NCI-H2081 (cell line): ENCODE measurements at regions not wholly inside any gene's neighbourhood (a gene's known extent, or its start where the extent isn't known, plus 50 kb on each side); places are given as distances from the start of the nearest gene placed in this dataset.
"Not testable (repeated sequence)": the region's sequence is repeated elsewhere in the genome, so short reads cannot be mapped to it uniquely, and the experiment has no call there.

Experiments
- DNase-seq, 2 experiments: peaks; one replicate each; lab custom pipeline; 2025; lab: John Stamatoyannopoulos, UW

DNA sequence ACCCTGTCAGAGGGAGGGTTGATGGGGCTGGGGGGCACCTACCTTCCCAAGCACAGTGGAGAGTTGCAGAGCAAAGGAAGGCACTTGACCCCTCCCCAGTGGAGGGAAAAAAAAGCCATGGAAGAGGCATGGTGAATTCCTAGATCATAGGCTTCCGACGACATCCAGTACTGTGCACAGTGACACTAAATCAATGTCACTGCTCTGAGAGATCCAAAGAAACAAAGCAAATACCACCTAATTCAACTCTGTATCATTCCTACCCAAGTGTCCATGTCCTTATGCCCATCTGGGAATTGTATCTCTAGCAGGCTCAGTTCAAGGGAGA, 344.2 kb upstream of the NCAM1 start:
- no peak for DNase-seq

DNA sequence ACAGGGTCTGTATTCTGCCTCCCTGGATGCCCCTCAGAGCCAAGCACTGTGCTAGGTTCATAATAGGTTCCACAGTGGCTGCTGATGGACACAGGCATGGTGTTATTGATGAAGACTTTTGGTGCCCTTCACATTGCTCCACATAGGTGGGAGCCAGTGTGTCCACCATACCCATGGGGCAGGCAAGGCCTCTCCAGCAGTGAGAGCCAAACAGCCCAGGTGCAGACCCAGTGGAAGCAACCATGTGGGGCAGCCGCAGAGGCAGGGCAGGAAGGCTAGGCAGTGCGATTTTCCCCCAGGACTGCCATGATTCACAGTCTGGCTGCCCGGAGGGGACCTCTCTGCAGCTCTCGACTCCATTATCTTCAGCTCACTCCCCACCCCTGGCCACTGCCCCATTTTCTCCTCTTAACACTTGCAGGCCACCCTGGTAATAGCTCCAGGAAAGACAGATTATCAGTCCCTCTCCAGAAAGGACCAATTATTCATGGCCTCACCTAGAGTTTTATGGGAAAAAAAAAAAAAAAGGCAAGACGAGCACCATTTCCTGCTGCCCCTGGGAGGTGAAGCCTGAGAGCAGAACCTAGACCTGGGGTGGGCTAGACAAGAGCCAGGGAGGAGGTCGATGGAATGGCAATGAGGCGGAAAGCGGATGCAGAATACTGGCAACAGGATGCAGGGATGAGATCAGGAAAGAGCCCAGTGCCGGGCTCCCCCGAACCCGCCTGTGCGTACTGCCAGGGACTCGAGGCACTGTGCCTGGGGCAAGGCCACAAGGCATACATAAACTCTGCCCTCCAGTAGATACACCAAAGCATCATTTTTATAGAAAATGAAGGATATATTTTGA, 343.0 kb upstream of the NCAM1 start:
- DNase-seq, result no peak

DNA sequence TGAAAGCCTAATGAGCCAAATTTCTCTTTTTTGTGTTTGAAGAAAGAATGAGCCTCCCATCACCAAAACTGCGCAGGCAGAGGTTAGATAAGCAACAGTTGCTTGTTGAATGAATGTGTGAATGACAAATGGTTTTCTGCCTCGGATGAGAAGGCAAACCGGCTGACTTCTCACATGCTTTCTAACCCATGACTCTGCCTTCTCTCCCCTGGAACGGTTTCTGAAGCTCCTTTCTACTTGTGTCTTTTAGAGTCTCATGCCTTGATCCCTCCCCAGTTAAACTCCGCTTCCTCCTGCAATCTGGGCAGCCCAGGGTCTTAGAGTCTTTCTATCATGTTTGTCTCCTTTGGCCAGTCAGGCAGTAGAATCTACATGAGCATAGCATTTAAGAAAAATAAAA, 342.1 kb upstream of the NCAM1 start:
- DNase-seq, result no peak

DNA sequence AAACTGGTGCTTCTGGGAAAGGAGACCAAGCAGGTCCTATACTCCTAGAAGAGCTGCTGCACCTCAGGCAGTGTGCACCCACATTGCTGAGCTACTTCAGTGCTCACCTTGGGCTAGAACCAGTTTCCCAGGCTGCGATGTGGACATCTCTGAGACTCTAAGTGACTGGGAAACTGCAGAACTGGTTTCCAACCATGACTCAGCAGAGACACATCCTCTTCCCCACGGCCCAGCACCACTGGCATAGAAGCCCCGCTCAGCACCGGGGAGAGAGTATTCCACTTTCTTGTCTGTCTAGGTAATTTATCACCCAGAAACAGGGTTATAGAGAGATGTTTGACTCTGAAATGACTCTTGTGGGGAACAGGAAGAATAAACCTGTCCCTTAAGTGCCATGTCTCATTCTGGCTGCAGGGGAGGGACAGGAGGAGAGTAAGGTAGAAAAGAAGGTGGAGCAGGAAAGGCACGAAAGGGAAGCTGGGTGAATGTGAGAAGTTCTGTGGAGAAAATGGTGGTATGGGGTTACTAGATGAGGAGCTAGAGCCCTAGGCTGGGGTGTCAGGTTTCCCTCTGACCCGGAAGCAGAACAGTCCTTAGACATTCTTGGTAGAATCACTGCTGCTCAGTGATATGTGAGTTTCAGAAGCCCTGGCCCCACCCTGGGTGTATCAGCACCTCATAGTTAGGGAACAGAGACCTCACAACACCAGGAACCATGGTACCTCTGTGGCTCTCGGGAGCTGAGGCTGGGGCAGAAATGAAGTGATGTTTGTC, 340.4 kb upstream of the NCAM1 start:
- no peak for DNase-seq

DNA sequence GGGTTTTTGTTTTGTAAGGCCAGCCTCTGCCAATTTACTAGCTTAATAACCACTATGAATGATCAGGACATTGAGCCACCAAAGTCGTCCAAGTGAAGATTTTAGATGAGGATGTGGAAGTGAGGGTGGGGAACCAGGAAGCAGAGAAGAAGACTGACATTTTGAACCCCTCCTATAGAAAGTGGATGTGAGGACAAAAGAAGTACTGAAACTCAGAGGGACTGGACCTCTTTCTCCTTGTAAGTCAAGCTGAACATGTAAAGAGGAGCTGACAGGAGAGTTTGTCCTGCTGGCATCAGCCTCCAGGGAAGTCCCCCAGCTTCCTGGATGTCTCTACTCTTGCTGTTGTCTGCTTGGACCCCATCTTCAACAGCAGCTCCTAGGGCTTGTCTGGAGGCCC, 338.2 kb upstream of the NCAM1 start:
- DNase-seq, result no peak

DNA sequence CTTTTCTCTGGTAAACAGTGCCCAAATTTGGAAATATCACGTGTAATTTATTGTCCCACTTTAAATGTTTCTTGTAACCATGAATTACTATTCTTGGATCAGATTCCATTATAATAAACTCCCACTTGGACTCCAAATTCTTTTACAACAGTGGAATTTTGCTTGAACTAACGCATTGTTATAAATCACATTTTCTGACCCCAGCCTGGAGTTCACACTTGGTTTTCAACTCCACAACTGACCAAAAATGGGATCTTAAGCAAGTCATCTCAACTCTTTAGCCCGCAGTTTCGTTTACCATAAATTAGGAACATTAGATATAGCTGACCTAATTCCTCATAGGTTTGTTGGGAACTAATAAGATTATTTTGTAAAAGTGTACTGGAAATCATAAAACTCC, 336.8 kb upstream of the NCAM1 start:
- no peak for DNase-seq

DNA sequence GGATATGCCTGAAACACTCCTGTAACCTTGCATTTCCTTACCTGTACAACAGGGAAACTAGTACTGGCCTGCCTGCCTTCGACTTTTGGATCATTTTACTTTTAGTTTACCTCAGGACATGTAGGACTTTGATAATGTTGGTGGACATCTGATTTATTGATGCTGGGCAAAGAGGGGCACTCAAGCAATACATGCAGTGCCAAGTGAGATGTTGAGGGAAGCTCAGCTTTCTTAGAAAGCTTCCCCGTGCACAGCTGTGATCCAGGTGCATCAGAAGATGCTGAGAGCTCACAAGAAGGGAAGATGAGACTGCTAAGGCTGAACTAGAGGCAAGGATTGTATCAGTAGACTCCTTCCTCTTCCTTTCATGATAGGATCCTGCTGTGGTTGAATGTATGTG, 336.2 kb upstream of the NCAM1 start:
- not testable (repeated sequence) for DNase-seq

DNA sequence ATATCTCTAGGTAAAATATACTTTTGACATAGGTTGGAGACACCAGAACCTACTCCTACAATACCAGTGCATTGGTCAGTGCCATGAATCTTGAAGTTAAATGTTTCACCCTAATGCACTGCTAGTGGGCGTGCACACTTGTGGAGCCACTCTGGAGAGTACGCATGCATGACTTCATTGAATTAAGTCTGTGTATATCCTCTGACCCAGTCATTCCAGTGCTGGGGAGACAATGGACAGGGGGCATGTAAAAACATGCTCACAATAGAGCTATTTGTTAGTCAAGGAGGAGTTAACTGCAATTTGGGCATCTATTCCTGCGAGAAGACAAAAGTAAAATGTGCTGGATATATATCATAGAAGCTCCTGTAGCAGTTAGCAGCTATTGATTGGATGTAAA, 335.4 kb upstream of the NCAM1 start:
- DNase-seq, result no peak

DNA sequence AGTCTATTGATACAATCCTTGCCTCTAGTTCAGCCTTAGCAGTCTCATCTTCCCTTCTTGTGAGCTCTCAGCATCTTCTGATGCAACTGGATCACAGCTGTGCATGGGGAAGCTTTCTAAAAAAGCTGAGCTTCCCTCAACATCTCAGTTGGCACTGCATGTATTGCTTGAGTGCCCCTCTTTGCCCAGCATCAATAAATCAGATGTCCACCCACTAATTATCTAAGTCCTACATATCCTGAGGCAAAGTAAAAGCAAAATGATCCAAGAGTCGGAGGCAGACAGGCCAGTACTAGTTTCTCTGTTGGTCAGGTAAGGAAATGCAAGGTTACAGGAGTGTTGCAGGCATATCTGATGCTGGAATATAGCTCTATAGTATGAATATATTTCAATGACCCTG, 334.5 kb upstream of the NCAM1 start:
- DNase-seq, result no peak

DNA sequence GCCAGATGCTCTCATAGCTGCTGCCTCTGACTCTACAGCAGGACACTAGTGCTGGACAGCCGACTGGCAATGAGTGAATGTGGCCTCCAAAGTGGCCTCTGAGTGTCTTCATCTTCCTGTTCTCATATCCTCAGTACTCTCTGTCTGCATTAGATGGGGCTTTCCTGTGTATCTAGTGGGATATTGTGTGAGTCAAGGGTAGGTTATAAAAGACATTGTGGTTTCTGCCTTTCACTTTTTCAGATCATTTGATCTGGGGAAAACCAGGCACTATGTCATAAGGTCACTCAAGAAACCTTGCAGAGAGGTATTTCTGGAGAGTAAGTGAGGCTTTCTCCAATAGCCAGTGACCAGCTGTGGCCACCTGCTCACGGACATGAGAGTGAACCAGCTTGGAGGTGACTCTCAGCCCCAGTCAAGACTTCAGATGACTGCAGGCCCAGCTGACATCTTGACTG, 333.6 kb upstream of the NCAM1 start:
- DNase-seq, result no peak

DNA sequence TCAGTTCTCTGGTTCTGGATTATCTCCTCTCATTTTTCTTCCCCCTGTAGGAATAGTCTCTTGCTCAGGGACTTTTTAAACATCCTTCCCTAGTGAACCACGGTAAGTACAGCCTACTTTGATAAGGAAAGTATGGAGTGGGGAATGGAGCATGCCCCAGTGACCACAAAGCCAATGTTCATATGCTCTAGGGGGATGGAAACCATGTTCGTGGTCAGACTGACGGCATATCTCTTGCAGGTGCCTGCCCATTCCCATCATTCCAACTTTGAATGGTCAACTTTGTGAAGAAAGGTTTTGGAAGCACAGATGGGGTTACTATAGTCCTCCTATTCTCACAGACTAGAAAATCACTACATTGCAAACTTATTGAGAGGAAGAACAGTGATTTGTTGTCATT, 332.5 kb upstream of the NCAM1 start:
- no peak for DNase-seq

DNA sequence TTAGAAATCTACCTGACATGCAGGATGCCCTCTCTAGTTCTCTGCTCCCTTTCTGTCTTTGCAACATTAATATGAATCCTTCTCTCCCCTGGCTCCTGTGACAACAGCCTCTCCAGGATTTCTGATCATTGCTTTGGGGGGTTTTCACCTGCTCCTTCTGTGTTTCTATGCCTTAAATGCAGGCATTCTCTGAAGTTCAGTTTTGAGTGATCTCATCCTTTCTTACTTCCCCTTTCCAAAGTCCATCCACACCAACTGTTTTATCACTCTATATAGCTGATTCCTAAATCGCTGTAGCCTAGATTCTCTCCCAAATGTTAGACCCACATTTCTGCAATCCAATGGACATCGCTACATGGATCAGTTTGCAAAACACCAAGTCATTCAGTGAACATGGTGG, 330.7 kb upstream of the NCAM1 start:
- DNase-seq, result no peak

DNA sequence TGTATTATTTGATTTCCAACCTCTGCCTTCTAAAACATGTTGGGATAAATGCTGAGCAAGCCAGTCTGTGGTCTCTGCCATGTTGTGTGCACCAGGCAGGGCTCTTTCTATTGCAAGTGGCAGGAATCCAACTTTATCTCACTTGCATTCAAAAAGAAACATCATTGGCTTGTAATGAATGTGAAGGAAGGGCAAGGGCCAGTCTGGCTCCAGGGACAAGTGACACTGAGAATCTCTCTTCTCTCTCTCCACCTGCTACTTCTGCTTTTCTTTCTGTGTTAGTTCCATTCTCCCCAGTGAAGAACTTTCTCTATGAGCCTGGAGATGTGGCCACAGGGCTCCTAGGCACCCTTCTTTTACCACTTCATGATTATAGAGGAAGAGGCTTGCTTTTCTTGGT, 329.9 kb upstream of the NCAM1 start:
- DNase-seq, result no peak

DNA sequence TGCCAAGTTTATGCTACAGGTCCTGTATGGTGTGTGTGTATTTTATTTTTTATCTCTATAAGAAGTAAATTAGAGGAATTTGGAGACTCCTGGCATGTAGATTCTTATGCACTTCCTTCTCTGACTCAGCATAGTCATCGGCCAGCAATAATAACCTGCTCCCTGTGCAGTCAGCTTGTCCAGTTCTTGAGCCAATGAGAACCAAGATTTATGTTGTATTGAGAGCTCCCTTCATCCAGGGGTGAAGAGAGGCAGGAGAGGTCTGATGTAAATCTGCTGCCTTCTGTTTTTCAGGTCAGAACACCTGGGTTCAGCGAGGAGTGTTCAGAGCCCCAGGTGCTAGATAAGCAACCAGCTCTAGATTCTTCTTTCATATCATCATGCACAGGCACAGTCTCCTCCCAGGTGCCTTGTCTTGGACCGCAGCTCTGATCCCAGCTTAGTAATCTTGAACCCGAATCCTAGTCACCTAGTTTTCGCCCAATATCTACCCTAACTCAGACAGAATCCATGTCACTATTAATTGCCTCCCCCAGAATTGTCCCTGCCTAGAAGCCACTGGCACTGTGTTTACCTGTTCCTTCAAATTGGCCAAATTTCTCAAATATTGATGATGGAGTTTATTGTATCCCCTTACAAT, 328.2 kb upstream of the NCAM1 start:
- DNase-seq, result no peak

DNA sequence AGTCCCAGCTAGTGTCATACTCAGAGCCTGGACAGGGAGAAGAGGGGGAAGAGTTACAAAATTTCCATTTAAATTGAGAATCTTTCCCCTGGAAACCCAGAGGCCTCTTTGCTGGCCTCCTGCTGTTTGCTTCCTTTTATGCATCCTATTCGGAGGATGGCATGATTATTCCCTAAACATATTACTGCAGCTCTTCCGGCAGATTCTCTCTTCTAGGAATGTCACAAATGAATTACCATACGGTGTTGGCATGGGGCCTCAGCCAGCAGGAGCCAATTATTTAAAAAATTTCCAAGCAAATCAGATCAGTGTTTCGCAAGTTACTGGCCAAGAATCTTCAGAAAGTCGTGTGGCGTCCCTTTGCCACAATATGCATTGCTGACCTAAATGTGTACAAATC, 326.7 kb upstream of the NCAM1 start:
- no peak for DNase-seq

DNA sequence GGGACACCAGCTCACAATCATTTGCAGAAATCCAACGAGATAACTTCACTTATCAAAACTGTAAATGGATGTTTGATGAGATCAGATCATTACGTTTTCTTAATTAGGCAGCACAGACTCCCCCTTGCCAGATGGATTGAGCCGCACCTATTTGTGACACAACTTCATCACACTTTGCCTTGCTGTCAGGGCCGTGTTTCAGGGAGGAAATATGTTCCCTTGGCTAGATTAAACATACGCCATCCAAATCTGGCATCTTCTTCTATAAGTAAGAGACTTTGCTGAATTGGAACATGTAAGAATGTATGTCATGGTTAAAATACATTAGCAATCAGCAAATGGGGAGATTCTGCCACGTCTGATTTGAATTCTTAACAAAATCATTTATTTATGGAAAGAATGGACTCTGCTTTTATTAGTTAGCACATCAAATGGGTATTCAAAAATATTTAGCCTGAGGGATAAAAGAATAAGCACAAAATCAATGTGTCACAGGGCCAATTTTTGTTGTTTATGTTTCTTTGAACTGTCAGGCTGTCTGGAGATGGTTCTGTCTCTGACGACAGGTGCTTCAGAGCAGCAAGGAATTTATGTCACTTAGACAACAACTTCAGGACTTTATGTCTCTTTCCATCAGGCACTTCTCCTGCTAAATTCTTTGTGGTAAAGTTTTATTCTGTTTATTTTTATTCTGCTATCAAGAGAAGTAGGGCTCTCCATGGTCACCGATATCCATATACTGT, 326.1 kb upstream of the NCAM1 start:
- DNase-seq, result no peak

DNA sequence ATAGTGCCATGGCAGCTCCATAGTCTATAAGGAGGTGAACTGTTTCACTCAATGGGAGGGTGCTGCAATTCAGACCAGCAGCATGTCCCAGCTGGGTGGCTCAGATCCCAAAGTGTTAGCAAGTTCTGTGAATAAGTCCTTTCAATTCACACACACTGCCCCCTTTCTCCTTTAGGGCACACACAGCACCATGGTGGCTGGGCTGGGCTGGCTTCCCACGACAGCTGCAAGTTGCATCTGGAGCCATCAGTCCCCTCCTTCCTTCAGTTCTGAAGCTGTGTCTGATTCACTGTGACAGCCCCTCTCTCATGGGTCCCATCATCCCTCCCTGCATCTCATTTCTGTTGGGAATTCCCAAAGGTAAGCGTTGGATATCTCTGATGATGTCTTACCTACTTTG, 324.1 kb upstream of the NCAM1 start:
- DNase-seq, result no peak

DNA sequence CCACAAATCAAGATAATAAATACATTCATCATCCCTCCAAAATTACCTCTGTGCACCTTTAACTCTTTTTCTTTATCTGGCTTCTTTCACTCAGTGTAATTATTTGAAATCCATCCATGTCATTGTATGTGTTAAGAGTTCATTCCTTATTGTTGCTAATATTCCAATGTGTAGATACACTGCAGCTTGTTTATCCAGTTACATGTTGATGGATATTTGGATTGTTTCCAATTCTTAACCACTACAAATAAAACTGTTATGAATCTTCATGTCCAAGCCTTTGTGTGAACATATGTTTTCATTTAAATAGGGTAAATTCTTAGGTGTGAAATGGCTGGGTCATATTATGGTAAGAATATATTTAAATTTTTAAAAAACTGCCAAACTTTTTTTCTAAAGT, 323.3 kb upstream of the NCAM1 start:
- peak in 1 of 2 experiments; percentile 27 for DNase-seq

DNA sequence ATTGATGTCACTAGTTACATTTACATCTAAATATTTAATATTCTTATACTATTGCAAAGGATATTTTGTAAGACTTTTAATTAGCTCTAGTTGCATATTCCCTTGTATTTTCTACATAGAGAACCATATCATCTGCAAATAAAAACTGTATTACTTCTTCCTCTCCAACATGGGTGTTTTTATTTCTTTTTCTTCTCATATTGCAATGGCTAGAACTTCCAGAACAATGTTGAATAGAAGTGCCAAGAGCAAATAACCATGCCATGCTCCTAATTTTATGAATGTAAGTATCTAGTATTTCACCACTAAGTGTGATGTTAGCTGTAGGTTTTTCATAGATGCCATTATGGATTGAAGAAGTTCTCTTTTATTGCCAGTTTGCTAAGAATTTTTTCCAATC, 321.8 kb upstream of the NCAM1 start:
- no peak for DNase-seq

DNA sequence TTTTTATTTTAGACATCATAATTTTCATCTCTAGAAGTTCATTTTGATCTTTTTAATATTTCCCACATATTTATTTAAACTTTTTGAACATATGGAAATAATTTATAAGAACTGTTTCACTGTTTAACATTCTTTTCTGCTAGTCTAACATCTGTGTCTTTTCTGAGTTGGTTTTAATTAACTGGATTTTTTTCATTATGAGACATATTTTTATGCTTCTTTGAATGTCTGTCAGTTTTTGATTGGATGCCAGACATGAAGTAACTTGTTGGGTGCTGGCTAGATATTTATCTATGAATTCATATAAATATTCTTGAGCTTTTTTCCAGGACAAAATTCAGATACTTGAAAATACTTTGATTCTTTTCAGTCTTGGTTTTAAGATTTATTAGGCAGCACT, 317.8 kb upstream of the NCAM1 start:
- DNase-seq, result no peak

DNA sequence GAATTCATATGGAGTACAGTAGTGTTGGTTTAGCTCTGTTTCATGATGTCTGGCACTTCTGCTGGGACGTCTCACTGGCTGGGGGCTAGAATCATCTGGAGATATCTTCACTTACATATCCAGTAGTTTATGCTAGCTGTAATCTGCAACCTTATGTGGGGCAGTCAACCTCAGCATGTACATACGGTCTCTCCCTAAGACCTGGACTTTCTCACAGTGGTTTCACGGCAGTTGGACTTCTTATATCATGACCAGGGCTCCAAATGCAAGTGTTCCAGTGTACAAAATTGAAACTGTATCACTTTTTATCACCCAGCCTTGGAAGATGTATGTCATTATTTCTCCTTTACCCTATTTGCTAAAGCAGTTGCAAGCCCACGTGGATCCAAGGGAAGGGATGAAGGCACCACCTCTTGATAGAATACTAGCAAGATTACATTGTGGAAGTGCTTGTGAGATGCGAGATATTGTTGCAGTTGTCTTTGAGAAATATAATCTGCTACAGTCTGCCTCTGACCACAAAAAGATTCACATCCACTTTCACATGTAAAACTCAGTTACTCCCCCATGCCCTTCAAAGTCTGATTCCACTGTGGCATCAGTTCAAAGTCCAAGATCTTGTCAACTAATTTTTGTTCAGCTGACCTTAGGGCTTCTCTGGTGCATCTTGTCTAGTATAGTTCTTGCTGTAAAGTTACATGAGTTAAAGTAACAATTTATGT, 316.6 kb upstream of the NCAM1 start:
- DNase-seq, result no peak

DNA sequence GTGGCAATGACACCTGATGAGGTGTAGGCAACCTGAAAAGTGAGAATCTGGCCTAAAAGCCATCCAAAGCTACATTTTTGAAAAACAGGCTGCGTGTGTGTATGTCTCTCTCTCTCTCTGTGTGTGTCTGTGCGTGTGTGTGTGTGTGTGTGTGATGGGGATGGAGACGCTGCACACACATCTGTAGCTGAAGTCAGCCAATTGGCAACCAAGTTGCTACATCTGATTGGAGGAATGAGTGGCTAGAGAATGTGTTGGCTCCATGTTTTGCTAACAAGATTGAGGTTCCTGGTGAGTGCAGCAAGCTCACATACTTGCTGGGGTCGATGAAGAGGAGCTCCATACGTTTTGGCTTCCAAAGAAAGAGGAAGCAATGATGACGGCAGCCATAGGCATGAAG, 311.4 kb upstream of the NCAM1 start:
- DNase-seq, result no peak
